GM12891 (cell line): ENCODE measurements at regions not wholly inside any gene's neighbourhood (a gene's known extent, or its start where the extent isn't known, plus 50 kb on each side); places are given as distances from the start of the nearest gene placed in this dataset.

Experiments used
- POLR2A ChIP-seq: IDR thresholded peaks from 2 replicates; pipeline ENCODE4 v1.6.1; 2011; ENCODE audit warnings: low read depth, low read length, control low read depth
- POU2F2 ChIP-seq: IDR thresholded peaks from 2 replicates; pipeline ENCODE4 v1.6.1; 2011; ENCODE audit warnings: low read depth, mild to moderate bottlenecking, control low read depth, low read length, moderate library complexity
- TAF1 ChIP-seq: IDR thresholded peaks from 2 replicates; pipeline ENCODE4 v1.6.1; 2011; ENCODE audit warnings: low read depth, low read length, control low read depth

GRCh38 chr20:8946036-8946940 is 122.6 kb upstream of the PLCB4 start:
- TF ChIP-seq TAF1 (no peak), POU2F2 (no peak), POLR2A (no peak)
